ENCODE measurements at regions not wholly inside any gene's neighbourhood (a gene's known extent, or its start where the extent isn't known, plus 50 kb on each side); places are given as distances from the start of the nearest gene placed in this dataset.

DNA sequence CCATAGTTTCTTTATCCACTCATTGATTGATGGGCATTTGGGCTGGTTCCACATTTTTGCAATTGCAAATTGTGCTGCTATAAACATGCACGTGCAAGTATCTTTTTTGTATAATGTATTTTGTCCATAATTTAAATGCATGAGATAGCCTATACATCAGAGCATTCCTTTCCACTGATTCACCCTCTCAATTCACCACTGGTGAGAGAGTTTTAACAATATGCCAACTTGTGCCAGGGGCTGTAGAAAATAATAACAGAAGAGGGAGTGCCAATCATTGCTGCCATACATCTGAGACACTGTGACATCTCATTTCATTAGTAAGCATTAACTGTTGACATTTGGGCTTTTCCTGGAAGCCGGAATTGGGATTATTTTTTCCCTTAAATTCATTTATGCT is 125.1 kb downstream of the RAP2A start:
- no peak for TF ChIP-seq BHLHE40 (IDR thresholded peaks at IDR 0.05; ENCODE audit: borderline replicate concordance)
- no peak for TF ChIP-seq ELF4 (IDR thresholded peaks at IDR 0.05)
- TF ChIP-seq FOXM1 (IDR thresholded peaks at IDR 0.05; ENCODE audit: borderline replicate concordance) = no peak
- TF ChIP-seq SP1 (IDR thresholded peaks at IDR 0.05) = no peak
- TF ChIP-seq CTBP1 (IDR thresholded peaks at IDR 0.05; ENCODE audit: borderline replicate concordance) = no peak
